ENCODE measurements at regions not wholly inside any gene's neighbourhood (a gene's known extent, or its start where the extent isn't known, plus 50 kb on each side); places are given as distances from the start of the nearest gene placed in this dataset.

DNA sequence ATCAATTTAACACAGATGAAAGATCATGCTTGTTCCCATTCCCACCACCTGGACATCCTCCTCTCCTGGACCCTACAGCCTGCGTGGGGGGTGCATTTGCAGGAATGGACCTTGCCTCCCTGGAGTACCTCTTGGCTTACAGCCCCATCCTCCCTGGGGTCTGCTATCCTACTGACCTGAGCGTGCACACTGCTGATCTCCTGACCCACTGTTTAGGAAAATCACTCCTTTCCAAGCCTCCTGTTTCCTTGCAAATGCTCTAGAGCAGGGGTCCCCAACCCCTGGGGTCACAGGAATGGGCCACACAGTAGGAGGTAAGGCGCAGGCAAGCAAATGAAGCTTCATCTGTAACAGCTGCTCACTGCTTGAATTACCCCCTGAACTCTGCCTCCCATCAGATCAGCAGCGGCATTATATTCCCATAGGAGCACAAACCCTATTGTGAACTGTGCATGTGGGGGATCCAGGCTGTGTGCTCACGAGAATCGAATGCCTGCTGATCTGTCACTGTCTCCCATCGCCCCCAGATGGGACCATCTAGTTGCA is 88.2 kb upstream of the SEPTIN5 start:
- ChIA-PET CTCF (ENCODE audit: low intra/inter-chr PET ratio) (interaction anchor here (0.7 kb wide), 1 partner anchor 236 kb away, joined by 4 read pairs; no protein-coding TSS in a partner anchor), POLR2A (interaction anchor here (0.6 to 2.1 kb wide), 5 partner anchors 9 to 186 kb away, joined by 3 to 9 read pairs (median 5); no protein-coding TSS in a partner anchor)
- Histone ChIP-seq H2AFZ (ENCODE audit: low read depth, low read length) (no peak overlapping the region), H3K79me2 (ENCODE audit: control insufficient read depth, insufficient read depth, low read length) (no peaks in the 10 kb centered on the region), H3K36me3 (ENCODE audit: control insufficient read depth, insufficient read depth, low read length) (no peaks in the 10 kb centered on the region), H3K27ac (ENCODE audit: extremely low read depth, low read depth, low read length) (no peak overlapping the region), H3K9me1 (ENCODE audit: control insufficient read depth, insufficient read depth, low read length) (peaks cover 4% of the 10 kb centered on the region), H3K4me1 (replicated peaks in 1 of 2; ENCODE audit: control insufficient read depth in 2 of 2, insufficient read depth in 2 of 2, low read length in 2 of 2) (peaks cover 7 to 19% of the 10 kb centered on the region in 2 experiments; a peak in 4 of 5 replicates), H3K9ac (ENCODE audit: insufficient read depth in 1 of 2, low read depth in 2 of 2, low read length in 2 of 2) (peak overlapping the region in 1 of 2 experiments; percentile 27; a peak in 1 of 4 replicates), H3K4me2 (ENCODE audit: insufficient read depth, low read length) (no peak overlapping the region), H3K4me3 (no peak overlapping the region), H3K27me3 (ENCODE audit: control insufficient read depth in 2 of 2, insufficient read depth in 2 of 2, low read length in 2 of 2) (peaks cover 38 to 57% of the 10 kb centered on the region in 2 experiments), H4K20me1 (replicated peaks; ENCODE audit: control insufficient read depth, insufficient read depth, low read length) (no peaks in the 10 kb centered on the region), H3K9me3 (replicated peaks; ENCODE audit: control insufficient read depth, insufficient read depth, low read depth, low read length) (peaks cover 2% of the 10 kb centered on the region; the same call in 1 of the 2 replicates)
- no TSS peak for BruUV-seq (replicated peaks)
- FAIRE-seq (no peak), ATAC-seq (no peak), DNase-seq (ENCODE audit: extremely low read depth in 1 of 4, low spot score in 3 of 4) (no peak)
- in situ Hi-C loops (cut with MboI), result loop anchor here (5.0 kb wide), 1 partner anchor 449 kb away; the partner anchor contains the start of gene SLC25A1
- 14% methylated on average over 7 of the region's 7 CpGs for WGBS (ENCODE audit: insufficient coverage, low coverage, missing lambda C conversion rate)
- intact Hi-C loops (cut with micrococcal nuclease), result loop anchor here (10.0 kb wide), 3 partner anchors 181 to 501 kb away; partner anchors contain the start of genes C22orf39 and DGCR2
- TF ChIP-seq, protein P1, sequence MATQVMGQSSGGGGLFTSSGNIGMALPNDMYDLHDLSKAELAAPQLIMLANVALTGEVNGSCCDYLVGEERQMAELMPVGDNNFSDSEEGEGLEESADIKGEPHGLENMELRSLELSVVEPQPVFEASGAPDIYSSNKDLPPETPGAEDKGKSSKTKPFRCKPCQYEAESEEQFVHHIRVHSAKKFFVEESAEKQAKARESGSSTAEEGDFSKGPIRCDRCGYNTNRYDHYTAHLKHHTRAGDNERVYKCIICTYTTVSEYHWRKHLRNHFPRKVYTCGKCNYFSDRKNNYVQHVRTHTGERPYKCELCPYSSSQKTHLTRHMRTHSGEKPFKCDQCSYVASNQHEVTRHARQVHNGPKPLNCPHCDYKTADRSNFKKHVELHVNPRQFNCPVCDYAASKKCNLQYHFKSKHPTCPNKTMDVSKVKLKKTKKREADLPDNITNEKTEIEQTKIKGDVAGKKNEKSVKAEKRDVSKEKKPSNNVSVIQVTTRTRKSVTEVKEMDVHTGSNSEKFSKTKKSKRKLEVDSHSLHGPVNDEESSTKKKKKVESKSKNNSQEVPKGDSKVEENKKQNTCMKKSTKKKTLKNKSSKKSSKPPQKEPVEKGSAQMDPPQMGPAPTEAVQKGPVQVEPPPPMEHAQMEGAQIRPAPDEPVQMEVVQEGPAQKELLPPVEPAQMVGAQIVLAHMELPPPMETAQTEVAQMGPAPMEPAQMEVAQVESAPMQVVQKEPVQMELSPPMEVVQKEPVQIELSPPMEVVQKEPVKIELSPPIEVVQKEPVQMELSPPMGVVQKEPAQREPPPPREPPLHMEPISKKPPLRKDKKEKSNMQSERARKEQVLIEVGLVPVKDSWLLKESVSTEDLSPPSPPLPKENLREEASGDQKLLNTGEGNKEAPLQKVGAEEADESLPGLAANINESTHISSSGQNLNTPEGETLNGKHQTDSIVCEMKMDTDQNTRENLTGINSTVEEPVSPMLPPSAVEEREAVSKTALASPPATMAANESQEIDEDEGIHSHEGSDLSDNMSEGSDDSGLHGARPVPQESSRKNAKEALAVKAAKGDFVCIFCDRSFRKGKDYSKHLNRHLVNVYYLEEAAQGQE (IDR thresholded peaks at IDR 0.05; ENCODE audit: borderline replicate concordance), result no peak
- TF ChIP-seq, protein P1 (CRISPR knock-in tag; IDR thresholded peaks at IDR 0.05; ENCODE audit: low read depth), result 0 out of 2 replicates have a peak, but pooled peaks have one; percentile 20
- TF ChIP-seq, protein P2, sequence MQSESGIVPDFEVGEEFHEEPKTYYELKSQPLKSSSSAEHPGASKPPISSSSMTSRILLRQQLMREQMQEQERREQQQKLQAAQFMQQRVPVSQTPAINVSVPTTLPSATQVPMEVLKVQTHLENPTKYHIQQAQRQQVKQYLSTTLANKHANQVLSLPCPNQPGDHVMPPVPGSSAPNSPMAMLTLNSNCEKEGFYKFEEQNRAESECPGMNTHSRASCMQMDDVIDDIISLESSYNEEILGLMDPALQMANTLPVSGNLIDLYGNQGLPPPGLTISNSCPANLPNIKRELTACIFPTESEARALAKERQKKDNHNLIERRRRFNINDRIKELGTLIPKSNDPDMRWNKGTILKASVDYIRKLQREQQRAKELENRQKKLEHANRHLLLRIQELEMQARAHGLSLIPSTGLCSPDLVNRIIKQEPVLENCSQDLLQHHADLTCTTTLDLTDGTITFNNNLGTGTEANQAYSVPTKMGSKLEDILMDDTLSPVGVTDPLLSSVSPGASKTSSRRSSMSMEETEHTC (IDR thresholded peaks at IDR 0.05), result no peak
- no peak for TF ChIP-seq L3MBTL2 (IDR thresholded peaks at IDR 0.05)
- TF ChIP-seq ZNF436 (CRISPR knock-in tag; IDR thresholded peaks at IDR 0.05), result 0 out of 2 replicates have a peak, but pooled peaks have one; percentile 6
- TF ChIP-seq, protein P3, sequence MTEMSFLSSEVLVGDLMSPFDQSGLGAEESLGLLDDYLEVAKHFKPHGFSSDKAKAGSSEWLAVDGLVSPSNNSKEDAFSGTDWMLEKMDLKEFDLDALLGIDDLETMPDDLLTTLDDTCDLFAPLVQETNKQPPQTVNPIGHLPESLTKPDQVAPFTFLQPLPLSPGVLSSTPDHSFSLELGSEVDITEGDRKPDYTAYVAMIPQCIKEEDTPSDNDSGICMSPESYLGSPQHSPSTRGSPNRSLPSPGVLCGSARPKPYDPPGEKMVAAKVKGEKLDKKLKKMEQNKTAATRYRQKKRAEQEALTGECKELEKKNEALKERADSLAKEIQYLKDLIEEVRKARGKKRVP (CRISPR knock-in tag; IDR thresholded peaks at IDR 0.05), result no peak
- TF ChIP-seq HMGN3 (IDR thresholded peaks at IDR 0.05; ENCODE audit: borderline replicate concordance, extremely low read depth, insufficient read length, low read depth, low read length), result no peak
- TF ChIP-seq ZNF217 (CRISPR knock-in tag; IDR thresholded peaks at IDR 0.05), result no peak
- TF ChIP-seq ZBTB17 (CRISPR knock-in tag; IDR thresholded peaks at IDR 0.05), result no peak
- TF ChIP-seq ELF4 (CRISPR knock-in tag; IDR thresholded peaks at IDR 0.05), result peak; percentile 49; the same call in 1 of the 2 replicates
- TF ChIP-seq RB1 (IDR thresholded peaks at IDR 0.05; ENCODE audit: low read depth), result no peak
- TF ChIP-seq SAFB2 (IDR thresholded peaks at IDR 0.05; ENCODE audit: borderline replicate concordance, low read depth, low read length, severe bottlenecking), result no peak
